HG02884 (cell line): ENCODE measurements at regions not wholly inside any gene's neighbourhood (a gene's known extent, or its start where the extent isn't known, plus 50 kb on each side); places are given as distances from the start of the nearest gene placed in this dataset.

Experiments
- ATAC-seq: cut with Tn5 transposase; IDR thresholded peaks from one replicate; pipeline ENCODE4 v1.9.1; 2021; ENCODE audit warnings: mild to moderate bottlenecking, moderate library complexity; ENCODE audit not compliant: unreplicated experiment

- no peak for ATAC-seq
These were observed 57.9 kb upstream of the AJAP1 start for GRCh38 chr1:4596486-4596885.

GRCh38 chr1:4597020-4597419 is 57.4 kb upstream of the AJAP1 start:
- no peak for ATAC-seq

DNA sequence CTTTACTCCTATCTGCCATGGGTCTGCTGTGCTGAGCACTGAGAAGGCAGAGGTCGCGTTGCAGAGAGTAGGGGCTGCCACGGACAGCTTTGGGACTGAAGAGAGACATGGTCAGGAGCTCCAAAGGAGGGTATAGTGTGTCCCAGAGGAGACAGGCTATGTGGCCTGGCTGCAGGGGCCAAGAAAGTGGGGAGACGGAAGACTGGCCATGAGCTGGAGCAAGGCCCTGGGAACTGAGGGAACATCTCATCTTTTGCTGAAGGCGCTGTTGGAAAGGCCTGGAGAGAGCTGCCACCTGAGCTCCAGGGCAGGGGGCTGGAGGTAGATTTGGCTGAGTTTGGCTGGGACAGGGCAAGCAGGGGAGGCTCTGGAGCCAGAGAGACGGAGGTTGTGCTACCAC is 55.8 kb upstream of the AJAP1 start:
- no peak for ATAC-seq

GRCh38 chr1:4599521-4599920 is 54.9 kb upstream of the AJAP1 start:
- no peak for ATAC-seq

- no peak for ATAC-seq
These were observed 54.4 kb upstream of the AJAP1 start for GRCh38 chr1:4599951-4600481.

- no peak for ATAC-seq
These were observed 53.6 kb upstream of the AJAP1 start for GRCh38 chr1:4600615-4601460.

DNA sequence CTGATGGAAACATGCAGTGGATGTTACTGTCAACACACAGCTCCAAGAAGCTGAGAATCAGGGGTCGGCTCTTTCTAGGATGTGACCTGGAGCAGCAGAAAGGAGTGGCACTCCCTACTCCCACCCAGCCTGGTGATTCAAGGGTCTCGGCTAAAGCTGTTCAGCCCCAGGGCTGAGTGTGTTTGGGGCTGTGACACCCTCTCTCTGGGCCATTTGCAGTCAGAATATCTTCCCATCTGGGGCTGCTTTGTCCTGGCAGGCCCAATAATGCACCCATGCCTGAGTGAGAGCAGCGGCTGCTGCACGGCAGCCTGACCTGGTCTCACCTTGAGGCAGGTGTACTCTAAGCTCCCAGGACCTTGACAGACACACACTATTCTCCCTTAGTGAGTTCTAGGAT is 52.5 kb upstream of the AJAP1 start:
- ATAC-seq = no peak

- no peak for ATAC-seq
These were observed 51.7 kb upstream of the AJAP1 start for GRCh38 chr1:4602462-4603294.

DNA sequence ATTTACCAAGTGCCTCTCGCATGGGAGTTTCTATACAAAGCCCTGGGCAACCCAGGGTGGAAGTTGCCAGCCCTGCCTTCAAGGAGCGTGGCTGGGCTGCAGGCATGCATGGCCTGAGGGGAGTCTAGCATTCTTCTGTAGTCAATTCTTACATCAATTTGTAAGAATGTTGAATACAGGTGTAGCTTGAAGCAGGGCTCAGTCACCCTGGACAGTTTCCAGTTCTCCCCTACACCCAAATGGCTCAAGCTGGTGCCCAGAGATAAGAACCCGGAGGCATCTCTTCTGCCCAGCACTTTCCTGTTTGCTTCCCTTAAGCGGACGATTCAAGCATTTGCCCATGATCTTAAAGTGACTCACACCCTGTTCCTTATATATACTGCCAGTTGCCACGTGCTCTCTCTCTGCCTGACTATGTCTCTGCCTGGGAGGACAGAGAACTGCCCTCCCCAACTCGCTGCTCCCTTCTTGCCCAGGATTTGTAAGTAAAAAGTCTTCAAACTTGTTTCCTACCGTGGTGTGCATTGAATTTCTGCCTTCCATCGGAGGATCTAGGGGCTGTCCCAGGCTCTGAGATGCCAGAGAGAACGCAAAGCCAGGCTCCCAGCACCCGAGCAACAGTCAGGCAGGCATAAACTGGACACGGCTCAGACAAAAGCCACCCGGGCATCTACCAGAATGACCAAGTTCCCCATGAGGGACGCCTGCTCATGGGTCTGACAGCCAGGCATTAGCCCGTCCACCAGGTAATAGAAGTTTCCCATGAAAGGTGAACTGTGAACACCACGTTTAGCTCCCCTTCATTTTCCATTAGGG is 50.9 kb upstream of the AJAP1 start:
- no peak for ATAC-seq
